HG03457 (cell line): ENCODE measurements at regions not wholly inside any gene's neighbourhood (a gene's known extent, or its start where the extent isn't known, plus 50 kb on each side); places are given as distances from the start of the nearest gene placed in this dataset.

Experiments
- ATAC-seq: cut with Tn5 transposase; IDR thresholded peaks from one replicate; pipeline ENCODE4 v1.9.1; 2021; ENCODE audit warnings: moderate number of reproducible peaks; ENCODE audit not compliant: unreplicated experiment

GRCh38 chrX:39736216-39737211 is 361.2 kb downstream of the BCOR start:
- ATAC-seq, result no peak

GRCh38 chrX:39739585-39739984 is 358.2 kb downstream of the BCOR start:
- ATAC-seq, result no peak

- ATAC-seq, result no peak
Measured at GRCh38 chrX:39740078-39740477, 357.7 kb downstream of the BCOR start.

- ATAC-seq, result no peak
Measured at GRCh38 chrX:39741904-39742303, 355.9 kb downstream of the BCOR start.

- no peak for ATAC-seq
Measured at GRCh38 chrX:39745818-39746217, 351.9 kb downstream of the BCOR start.

- ATAC-seq, result no peak
Measured at GRCh38 chrX:39749135-39749534, 348.6 kb downstream of the BCOR start.

- no peak for ATAC-seq
Measured at GRCh38 chrX:39749728-39750127, 348.0 kb downstream of the BCOR start.

- no peak for ATAC-seq
Measured at GRCh38 chrX:39750256-39750790, 347.4 kb downstream of the BCOR start.

- ATAC-seq, result no peak
Measured at GRCh38 chrX:39750848-39751247, 346.9 kb downstream of the BCOR start.

- no peak for ATAC-seq
Measured at GRCh38 chrX:39752815-39753214, 344.9 kb downstream of the BCOR start.

GRCh38 chrX:39753293-39753996 is 344.3 kb downstream of the BCOR start:
- no peak for ATAC-seq

GRCh38 chrX:39755143-39756032 is 342.4 kb downstream of the BCOR start:
- no peak for ATAC-seq

- ATAC-seq, result no peak
Measured at GRCh38 chrX:39756086-39756883, 341.5 kb downstream of the BCOR start.

- no peak for ATAC-seq
Measured at GRCh38 chrX:39757971-39758370, 339.8 kb downstream of the BCOR start.

GRCh38 chrX:39758791-39759525 is 338.8 kb downstream of the BCOR start:
- no peak for ATAC-seq

GRCh38 chrX:39759526-39760224 is 338.1 kb downstream of the BCOR start:
- no peak for ATAC-seq

GRCh38 chrX:39760930-39761329 is 336.8 kb downstream of the BCOR start:
- no peak for ATAC-seq

- ATAC-seq, result no peak
Measured at GRCh38 chrX:39762266-39762841, 335.4 kb downstream of the BCOR start.
